Gastrocnemius medialis (tissue), 4 donors: ENCODE measurements at regions not wholly inside any gene's neighbourhood (a gene's known extent, or its start where the extent isn't known, plus 50 kb on each side); places are given as distances from the start of the nearest gene placed in this dataset.

Experiments
- ATAC-seq, 2 donors: fragments of 150-250 bp; one replicate each; pipeline ENCODE4 v1.9.1; 2016
- DNase-seq, 2 donors: peaks; one replicate each; pipeline ENCODE4 v3.0.0-alpha.2; 2019
- H3K27ac ChIP-seq, 4 donors: fragments of 200-600 bp; sonication (generic); 1 replicate in 1 of 4; 2 replicates in 3 of 4; pipeline ENCODE4 v1.5.1; 2016 to 2018; ENCODE audit warnings: mild to moderate bottlenecking in 2 of 4, moderate library complexity in 1 of 4
- H3K27me3 ChIP-seq, 3 donors: fragments of 200-600 bp; sonication (generic) in 2 of 3; 1 replicate in 1 of 3; 2 replicates in 2 of 3; pipeline versions ENCODE4 v1.5.1 to v1.6.0; 2016 to 2019; ENCODE audit warnings: mild to moderate bottlenecking in 1 of 3, moderate library complexity in 1 of 3
- H3K36me3 ChIP-seq, 2 donors: fragments of 200-600 bp; sonication (generic) in 1 of 2; one replicate each; pipeline ENCODE4 v1.5.1; 2017 to 2018
- H3K4me1 ChIP-seq, 2 donors: fragments of 200-600 bp; sonication (generic) in 1 of 2; one replicate each; pipeline ENCODE4 v1.5.1; 2016 to 2017; ENCODE audit warnings: mild to moderate bottlenecking in 2 of 2
- H3K4me3 ChIP-seq, 4 donors: fragments of 200-600 bp; sonication (generic) in 3 of 4; 1 replicate in 1 of 4; 2 replicates in 3 of 4; pipeline ENCODE4 v1.5.1; 2016 to 2019; ENCODE audit warnings: mild to moderate bottlenecking in 2 of 4
- H3K9me3 ChIP-seq, 3 donors: fragments of 200-600 bp; sonication (generic) in 2 of 3; 1 replicate in 1 of 3; 2 replicates in 2 of 3; pipeline ENCODE4 v1.5.1; 2016 to 2019
- POLR2A ChIP-seq, 2 donors: fragments of 450-650 bp; IDR thresholded peaks; one replicate each; pipeline ENCODE4 v1.6.1; 2017; ENCODE audit warnings: antibody characterized with exemption in 2 of 2, mild to moderate bottlenecking in 2 of 2, moderate library complexity in 2 of 2
- in situ Hi-C, 4 donors: fragments of 200-750 bp; cut with MboI; loops; one replicate each; pipeline versions ENCODE4 v1.15.0 to v1.8.0; 2017; ENCODE audit warnings: low sequenced_read_pairs in 4 of 4
- intact Hi-C: fragments of 100-400 bp; cut with DNase I; formaldehyde crosslinking; loops from one replicate; pipeline ENCODE4 v1.15.1; 2023; ENCODE audit warnings: low total_unique reads
- TF ChIP-seq, protein P1 (sequence below), 5 experiments: fragments of 450-650 bp in 3 of 5; fragments of 200-600 bp in 2 of 5; sonication (generic) in 2 of 5; IDR thresholded peaks in 4 of 5; conservative IDR thresholded peaks in 1 of 5; 1 replicate in 4 of 5; 2 replicates in 1 of 5; pipeline ENCODE4 v1.5.1; 2016 to 2019; ENCODE audit warnings: antibody characterized with exemption in 5 of 5, mild to moderate bottlenecking in 3 of 5, moderate library complexity in 3 of 5

GRCh38 chr4:140211161-140211560, 57.2 kb upstream of the MAML3 start:
- no peaks in the 10 kb centered on the region for H3K9me3 ChIP-seq
- no peak overlapping the region for H3K4me3 ChIP-seq
- no peaks in the 10 kb centered on the region for H3K36me3 ChIP-seq
- H3K27ac ChIP-seq = no peak overlapping the region
- H3K4me1 ChIP-seq = no peaks in the 10 kb centered on the region
- in situ Hi-C loops = no loop called here
- DNase-seq (no peak), ATAC-seq (no peak)
- no peaks in the 10 kb centered on the region for H3K27me3 ChIP-seq
- TF ChIP-seq, protein P1, sequence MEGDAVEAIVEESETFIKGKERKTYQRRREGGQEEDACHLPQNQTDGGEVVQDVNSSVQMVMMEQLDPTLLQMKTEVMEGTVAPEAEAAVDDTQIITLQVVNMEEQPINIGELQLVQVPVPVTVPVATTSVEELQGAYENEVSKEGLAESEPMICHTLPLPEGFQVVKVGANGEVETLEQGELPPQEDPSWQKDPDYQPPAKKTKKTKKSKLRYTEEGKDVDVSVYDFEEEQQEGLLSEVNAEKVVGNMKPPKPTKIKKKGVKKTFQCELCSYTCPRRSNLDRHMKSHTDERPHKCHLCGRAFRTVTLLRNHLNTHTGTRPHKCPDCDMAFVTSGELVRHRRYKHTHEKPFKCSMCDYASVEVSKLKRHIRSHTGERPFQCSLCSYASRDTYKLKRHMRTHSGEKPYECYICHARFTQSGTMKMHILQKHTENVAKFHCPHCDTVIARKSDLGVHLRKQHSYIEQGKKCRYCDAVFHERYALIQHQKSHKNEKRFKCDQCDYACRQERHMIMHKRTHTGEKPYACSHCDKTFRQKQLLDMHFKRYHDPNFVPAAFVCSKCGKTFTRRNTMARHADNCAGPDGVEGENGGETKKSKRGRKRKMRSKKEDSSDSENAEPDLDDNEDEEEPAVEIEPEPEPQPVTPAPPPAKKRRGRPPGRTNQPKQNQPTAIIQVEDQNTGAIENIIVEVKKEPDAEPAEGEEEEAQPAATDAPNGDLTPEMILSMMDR (IDR thresholded peaks at IDR 0.05 in 4 of 5, conservative IDR thresholded peaks at IDR 0.05 in 1 of 5) = no peak
- no peak for TF ChIP-seq POLR2A (IDR thresholded peaks at IDR 0.05)
- intact Hi-C loops = no loop called here

- no peak for TF ChIP-seq POLR2A (IDR thresholded peaks at IDR 0.05)
- ATAC-seq (no peak), DNase-seq (no peak)
- H3K4me3 ChIP-seq = no peak overlapping the region
- intact Hi-C loops (no loop called here), in situ Hi-C loops (no loop called here)
- no peaks in the 10 kb centered on the region for H3K9me3 ChIP-seq
- H3K27ac ChIP-seq = no peak overlapping the region
- H3K4me1 ChIP-seq = no peaks in the 10 kb centered on the region
- H3K27me3 ChIP-seq = no peaks in the 10 kb centered on the region
- no peaks in the 10 kb centered on the region for H3K36me3 ChIP-seq
These were observed 54.9 kb upstream of the MAML3 start for GRCh38 chr4:140208921-140209320.
